AG04449 (cell line): ENCODE measurements at regions not wholly inside any gene's neighbourhood (a gene's known extent, or its start where the extent isn't known, plus 50 kb on each side); places are given as distances from the start of the nearest gene placed in this dataset.

ENCODE experiments used
- CTCF ChIA-PET: fragments of 350-600 bp; formaldehyde crosslinking; extraction: SDS; loops from one replicate; lab custom pipeline; 2021; ENCODE audit warnings: antibody characterized with exemption; lab: Yijun Ruan, JAX
- POLR2A ChIA-PET: fragments of 400-600, 350-600 bp; formaldehyde crosslinking; extraction: SDS; loops from one replicate; lab custom pipeline; 2020; ENCODE audit warnings: antibody characterized with exemption, inconsistent platforms; lab: Yijun Ruan, JAX
- DNase-seq: peaks from one replicate; pipeline ENCODE4 v3.0.0-alpha.2; 2010; ENCODE audit warnings: low read depth, low spot score
- H3K4me3 ChIP-seq: 2 replicates; pipeline ENCODE4 v1.5.1; 2011; ENCODE audit warnings: low read depth, mild to moderate bottlenecking, control low read depth, low read length
- CTCF ChIP-seq: IDR thresholded peaks from one replicate; pipeline ENCODE4 v1.5.1; 2011; ENCODE audit warnings: mild to moderate bottlenecking, moderate library complexity, low read length, control low read depth, inconsistent platforms; ENCODE audit not compliant: insufficient read depth; ENCODE audit errors: missing control alignments

- POLR2A ChIA-PET: no interaction called here
- no peak overlapping the region for H3K4me3 ChIP-seq
- TF ChIP-seq CTCF: no peak
- CTCF ChIA-PET: no interaction called here
- DNase-seq: no peak
These were observed 253.7 kb downstream of the ATXN7L3B start for GRCh38 chr12:74791365-74791764.

GRCh38 chr12:74794522-74794921, 256.9 kb downstream of the ATXN7L3B start:
- CTCF ChIA-PET: interaction anchor here (2.3 kb wide), 1 partner anchor 8 kb away, joined by 8 read pairs; no protein-coding TSS in a partner anchor

GRCh38 chr12:74801625-74802024, 264.0 kb downstream of the ATXN7L3B start:
- ChIA-PET CTCF (no interaction called here), POLR2A (no interaction called here)
- H3K4me3 ChIP-seq: no peak overlapping the region
- no peak for DNase-seq
- no peak for TF ChIP-seq CTCF

More at GRCh38 chr12:74794522-74794921, 256.9 kb downstream of the ATXN7L3B start:
- POLR2A ChIA-PET: no interaction called here
- no peak for TF ChIP-seq CTCF
- H3K4me3 ChIP-seq: no peak overlapping the region
- DNase-seq: no peak

GRCh38 chr12:74816398-74817175, 279.0 kb downstream of the ATXN7L3B start:
- no peak for DNase-seq
- ChIA-PET POLR2A (no interaction called here), CTCF (interaction anchor here (1.0 to 1.6 kb wide), 2 partner anchors 12 to 518 kb away, joined by 3 to 5 read pairs; partner anchors contain the start of gene GLIPR1L1)
- no peak for TF ChIP-seq CTCF
- H3K4me3 ChIP-seq: no peak overlapping the region

- CTCF ChIA-PET: interaction anchor here (1.0 to 1.6 kb wide), 2 partner anchors 13 to 517 kb away, joined by 3 to 5 read pairs; partner anchors contain the start of gene GLIPR1L1
- DNase-seq: no peak
- TF ChIP-seq CTCF: no peak
- POLR2A ChIA-PET: no interaction called here
- no peak overlapping the region for H3K4me3 ChIP-seq
These were observed 279.9 kb downstream of the ATXN7L3B start for GRCh38 chr12:74817499-74817898.

- no peak for DNase-seq
- POLR2A ChIA-PET: no interaction called here
- no peak overlapping the region for H3K4me3 ChIP-seq
- CTCF ChIA-PET: interaction anchor here (1.6 kb wide), 1 partner anchor 14 kb away, joined by 5 read pairs; no protein-coding TSS in a partner anchor
- no peak for TF ChIP-seq CTCF
These were observed 280.8 kb downstream of the ATXN7L3B start for GRCh38 chr12:74818412-74818811.
